NT2/D1 (cell line): ENCODE measurements at regions not wholly inside any gene's neighbourhood (a gene's known extent, or its start where the extent isn't known, plus 50 kb on each side); places are given as distances from the start of the nearest gene placed in this dataset.

Experiments
- SUZ12 ChIP-seq: IDR thresholded peaks from 2 replicates; pipeline ENCODE4 v1.6.1; 2011; ENCODE audit not compliant: insufficient read length, insufficient read depth; ENCODE audit errors: extremely low read depth
- YY1 ChIP-seq: IDR thresholded peaks from 2 replicates; pipeline ENCODE4 v1.6.1; 2011; ENCODE audit not compliant: insufficient read length, insufficient read depth
- ZNF274 ChIP-seq: IDR thresholded peaks from 2 replicates; pipeline ENCODE4 v1.6.1; 2011; ENCODE audit warnings: mild to moderate bottlenecking, low read depth, low read length

DNA sequence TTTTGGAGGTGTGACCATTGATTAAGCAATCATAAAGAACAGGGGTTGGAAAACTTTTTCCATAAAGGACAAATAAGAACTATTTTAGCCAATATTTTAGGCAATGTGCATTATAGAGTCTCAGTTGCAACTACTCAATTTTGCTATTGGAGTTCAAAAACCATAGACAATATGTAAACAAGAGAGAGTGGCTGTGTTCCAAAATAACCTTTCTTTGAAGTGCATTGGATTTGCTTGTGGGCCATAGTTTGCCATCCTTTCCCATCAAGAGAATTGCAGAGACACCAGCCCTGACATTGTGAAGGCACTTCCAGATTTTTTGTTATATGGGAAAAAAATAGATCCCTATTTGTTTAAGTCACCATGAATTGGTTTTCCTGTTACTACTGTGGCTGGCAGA is 63.3 kb upstream of the LARGE1 start:
- TF ChIP-seq YY1 = no peak
- TF ChIP-seq SUZ12 = no peak
- TF ChIP-seq ZNF274 = no peak
